Midbrain (tissue), 1 donor: ENCODE measurements at regions not wholly inside any gene's neighbourhood (a gene's known extent, or its start where the extent isn't known, plus 50 kb on each side); places are given as distances from the start of the nearest gene placed in this dataset.
"Not testable (repeated sequence)": the region's sequence is repeated elsewhere in the genome, so short reads cannot be mapped to it uniquely, and the experiment has no call there.

Source experiments
- DNase-seq: peaks from one replicate; lab custom pipeline; 2025; lab: John Stamatoyannopoulos, UW

- no peak for DNase-seq
Observed at GRCh38 chr3:193046371-193046770, 128.7 kb upstream of the MB21D2 start.

- DNase-seq = not testable (repeated sequence)
Observed at GRCh38 chr3:193047461-193047860, 129.8 kb upstream of the MB21D2 start.

DNA sequence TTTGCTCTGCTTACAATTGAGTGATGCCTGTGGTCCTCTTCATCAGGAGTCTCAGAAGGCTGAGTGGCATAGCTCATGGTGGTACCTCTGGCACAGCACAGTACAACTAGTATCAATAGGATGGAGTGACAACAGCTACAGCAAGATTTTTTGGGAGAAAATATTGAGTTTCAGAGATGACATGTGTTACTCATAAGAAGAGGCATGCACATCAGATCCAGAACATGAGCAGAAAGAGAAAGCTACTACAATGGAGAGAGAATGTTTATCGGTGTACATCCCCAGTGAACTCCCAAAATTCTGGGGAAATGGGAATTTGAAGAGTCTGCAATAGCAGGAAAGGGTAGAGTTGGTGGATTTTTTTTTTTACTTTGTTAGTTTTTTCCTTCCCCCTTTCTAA lies 130.5 kb upstream of the MB21D2 start:
- no peak for DNase-seq

DNA sequence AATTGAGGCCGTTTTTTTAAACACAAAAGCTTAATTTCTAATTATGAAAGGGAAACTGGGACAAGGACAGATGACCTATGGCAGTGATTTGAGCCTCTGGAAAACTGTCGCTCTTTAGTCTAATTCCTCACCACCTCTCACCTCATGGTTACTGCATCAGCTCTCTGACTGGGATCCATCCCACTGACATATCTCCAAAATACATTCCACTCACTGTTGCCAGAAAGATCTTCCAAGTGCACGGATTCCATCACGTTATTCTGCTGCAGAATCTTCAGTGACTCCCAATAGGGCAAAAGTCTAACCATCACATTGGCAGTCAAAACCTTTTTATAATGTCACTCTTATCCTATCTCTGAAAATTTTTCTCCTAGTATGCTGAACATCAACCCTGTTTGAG lies 132.3 kb upstream of the MB21D2 start:
- DNase-seq = no peak

DNA sequence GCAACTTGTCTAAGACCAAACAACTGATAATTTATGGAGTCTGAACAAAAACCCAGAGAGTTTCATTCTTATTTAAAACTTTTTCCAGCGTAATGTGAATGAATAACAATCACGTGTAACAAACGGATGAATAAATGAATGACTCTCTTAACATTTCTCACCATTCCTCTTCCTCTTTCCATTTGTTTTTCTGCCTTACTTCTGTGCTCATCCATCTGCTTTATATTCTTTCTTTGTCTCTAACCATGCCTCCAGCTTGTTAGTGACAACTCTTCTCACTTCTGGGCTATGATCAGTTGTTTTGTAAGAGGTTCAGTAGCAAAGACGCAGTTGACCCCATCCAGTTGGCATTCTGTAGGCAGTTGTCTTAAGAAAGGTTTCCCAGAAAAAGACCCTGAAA lies 133.7 kb upstream of the MB21D2 start:
- DNase-seq = no peak

DNA sequence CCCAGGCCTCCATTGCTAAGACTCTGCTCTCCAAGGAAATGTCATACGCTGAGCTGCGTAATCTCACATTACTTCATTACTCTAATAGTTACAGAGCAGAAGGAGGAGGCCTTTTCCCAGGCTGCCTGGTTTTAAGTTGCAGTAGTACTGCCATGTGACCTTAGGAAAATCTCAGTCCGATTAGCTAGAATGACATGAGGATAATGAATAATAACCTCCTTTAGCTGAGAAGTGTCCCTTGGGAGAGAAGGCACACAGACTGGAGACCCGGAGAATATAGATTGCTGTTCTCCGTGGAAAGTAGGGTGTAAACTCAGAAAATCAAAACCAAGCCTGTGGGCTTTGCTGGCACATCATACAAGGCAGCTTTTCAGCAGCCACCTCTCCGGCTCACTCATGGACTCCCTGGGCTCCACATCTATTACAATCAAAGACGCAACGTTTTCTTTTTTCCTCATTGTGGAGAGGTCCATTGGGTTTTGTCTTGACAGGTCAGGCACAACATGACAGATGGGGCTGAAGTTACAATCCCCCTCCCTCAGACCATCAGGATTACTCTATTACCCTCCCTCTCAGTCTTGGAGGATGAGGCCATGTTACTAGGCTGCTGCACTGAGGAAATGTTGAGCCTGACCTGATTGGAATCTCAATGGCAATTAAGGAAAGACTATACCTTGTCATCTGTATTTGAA lies 134.8 kb upstream of the MB21D2 start:
- no peak for DNase-seq

GRCh38 chr3:193053046-193053435 lies 135.4 kb upstream of the MB21D2 start:
- no peak for DNase-seq

GRCh38 chr3:193055352-193055751 lies 137.7 kb upstream of the MB21D2 start:
- DNase-seq = no peak

GRCh38 chr3:193057616-193058015 lies 140.0 kb upstream of the MB21D2 start:
- DNase-seq = no peak

DNA sequence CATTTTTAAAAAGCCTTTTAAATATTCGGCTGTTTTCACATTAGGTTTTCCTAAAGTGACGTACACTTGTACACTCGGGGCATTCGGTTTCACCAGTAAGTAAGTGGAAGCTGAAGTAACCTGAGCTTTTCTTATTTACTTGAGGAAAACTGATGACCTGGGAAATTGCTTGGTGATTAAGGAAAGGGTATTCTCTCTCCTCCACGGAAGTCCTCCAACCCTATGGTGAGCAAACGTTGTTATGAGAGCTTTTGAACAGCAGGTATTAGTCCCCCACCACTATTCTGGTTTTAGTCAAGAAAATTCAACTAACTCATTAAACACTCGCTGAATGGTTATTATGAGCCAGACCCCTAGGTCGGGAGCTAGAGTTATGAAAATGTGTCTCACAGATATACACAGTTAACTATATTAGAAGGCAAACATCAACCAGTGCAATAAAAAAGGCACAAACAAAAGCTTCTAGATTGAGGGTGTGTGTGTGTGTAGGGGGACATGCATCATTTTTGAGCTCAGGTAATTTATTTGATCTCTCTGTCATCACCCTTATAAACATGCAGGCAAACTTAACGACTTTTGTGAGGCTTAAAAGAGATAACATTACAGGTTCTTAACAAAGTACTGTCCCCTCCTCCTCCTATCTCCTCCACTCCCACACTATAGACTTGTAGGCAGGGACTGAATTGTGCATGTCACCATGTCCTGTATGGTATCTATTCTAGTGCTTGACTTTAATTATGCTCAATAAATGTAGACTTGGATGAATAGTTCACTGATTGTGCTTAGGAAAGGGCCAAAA lies 143.3 kb upstream of the MB21D2 start:
- DNase-seq = no peak

DNA sequence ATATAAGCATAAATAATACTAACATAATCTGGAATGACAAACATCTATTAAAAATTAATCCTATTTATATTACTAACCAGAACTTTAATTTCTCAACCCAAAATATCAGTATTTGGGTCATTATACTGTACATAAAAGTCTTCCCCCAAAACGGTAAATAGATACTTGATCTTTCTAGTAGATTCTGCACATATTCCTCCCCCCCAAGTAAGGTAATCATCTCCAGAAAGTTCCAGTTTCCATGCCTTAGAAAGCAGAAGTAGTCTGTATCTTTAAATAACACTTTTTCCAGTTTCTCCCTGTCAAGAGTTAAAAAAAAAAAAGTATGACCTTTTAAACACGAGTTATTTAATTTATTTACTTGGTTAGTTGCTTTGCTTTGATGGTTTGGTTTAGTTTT lies 150.7 kb upstream of the MB21D2 start:
- no peak for DNase-seq

DNA sequence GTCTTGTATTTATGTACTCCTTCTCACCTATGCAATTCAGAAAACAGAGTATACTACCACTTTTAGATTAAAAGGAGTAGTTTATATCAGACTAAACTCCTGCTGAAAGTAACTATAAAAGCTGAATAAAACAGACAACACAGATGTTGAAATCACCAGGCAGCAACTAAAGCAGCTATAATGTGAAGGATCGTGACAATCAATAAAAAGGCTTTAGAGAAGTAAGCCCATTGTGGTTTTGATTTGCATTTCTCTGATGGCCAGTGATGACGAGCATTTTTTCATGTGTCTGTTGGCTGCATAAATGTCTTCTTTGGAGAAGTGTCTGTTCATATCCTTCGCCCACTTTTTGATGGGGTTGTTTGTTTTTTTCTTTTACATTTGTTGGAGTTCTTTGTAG lies 152.1 kb upstream of the MB21D2 start:
- DNase-seq = not testable (repeated sequence)

DNA sequence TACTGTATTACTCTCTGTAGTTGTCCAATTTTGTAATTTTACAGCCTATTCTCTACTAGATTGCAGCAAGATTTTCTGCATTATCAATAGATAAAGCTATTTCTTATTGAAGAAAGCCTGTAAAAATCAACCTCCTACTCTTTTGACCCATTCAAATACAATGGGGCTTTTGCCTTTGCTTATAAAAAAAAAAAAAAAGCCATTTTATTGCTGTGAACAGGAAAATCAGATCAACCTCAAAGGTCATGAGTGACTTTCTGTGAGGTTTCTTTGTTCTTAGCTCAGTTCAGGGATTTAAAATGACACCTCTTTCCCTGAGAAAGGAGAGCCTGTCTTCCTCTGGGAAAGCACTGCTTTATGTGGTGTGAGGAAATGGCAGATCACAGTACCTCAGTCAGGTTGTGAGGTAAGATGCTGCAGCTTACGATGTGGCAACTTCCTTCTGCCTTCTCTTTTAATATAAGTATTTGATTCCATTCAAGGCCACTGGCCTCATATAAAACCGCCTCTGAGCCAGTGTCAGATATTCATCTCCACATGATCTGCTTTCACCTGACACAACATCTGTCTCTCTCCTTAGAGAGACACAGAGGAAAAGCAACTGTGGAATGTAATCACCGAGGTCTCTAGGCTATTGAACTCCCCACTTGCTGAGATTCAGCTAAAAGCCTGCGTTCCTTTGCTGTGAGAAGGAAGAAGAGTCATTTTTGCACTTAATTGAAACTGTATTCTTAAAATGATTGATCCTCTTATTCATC lies 161.5 kb upstream of the MB21D2 start:
- DNase-seq = no peak

DNA sequence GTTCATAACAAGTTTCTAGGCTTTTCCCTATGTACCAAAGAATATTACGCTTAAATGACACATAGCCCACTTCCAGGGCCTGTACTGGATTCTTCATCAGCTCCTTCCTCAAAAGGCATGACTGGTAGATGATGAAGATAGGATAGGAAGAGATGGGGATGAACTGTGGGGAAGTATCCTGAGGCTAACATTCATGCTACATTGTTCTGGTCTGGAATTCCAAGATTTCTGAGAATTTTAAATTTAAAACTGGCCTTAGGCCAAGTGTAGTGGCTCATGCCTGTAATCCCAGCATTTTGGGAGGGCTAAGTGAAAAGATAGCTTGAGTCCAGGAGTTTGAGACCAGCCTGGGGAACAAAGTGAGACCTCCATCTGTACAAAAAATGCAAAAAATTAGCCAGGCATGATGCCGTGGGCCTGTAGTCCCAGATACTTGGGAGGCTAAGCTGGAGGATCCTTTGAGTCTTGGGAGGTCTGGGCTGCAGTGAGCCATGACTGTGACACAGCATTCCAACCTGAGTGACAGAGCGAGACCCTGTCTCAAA lies 160.1 kb upstream of the PLAAT1 start:
- DNase-seq = no peak

GRCh38 chr3:193085655-193086054 lies 155.4 kb upstream of the PLAAT1 start:
- no peak for DNase-seq

- DNase-seq = no peak
Observed at GRCh38 chr3:193086681-193087080, 154.3 kb upstream of the PLAAT1 start.

DNA sequence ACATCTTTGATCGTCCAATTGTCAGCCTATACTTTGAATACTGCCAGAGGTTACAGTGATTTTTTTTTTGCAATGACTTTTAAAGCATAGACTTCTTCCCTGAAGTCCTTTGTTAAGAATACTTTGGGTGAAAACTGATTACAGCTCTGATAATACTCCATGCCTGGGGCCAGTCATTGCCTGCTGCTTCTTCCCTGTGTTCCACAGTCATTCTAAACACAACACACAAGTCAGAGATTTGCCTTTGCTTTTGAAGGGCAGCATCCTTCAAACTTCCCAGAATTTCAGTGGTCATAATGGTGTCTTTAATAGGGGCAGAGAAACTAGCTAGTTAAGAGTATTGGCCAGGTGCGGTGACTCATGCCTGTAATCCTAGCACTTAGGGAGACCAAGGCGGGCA lies 153.7 kb upstream of the PLAAT1 start:
- DNase-seq = no peak

- DNase-seq = no peak
Observed at GRCh38 chr3:193095366-193095765, 145.7 kb upstream of the PLAAT1 start.

DNA sequence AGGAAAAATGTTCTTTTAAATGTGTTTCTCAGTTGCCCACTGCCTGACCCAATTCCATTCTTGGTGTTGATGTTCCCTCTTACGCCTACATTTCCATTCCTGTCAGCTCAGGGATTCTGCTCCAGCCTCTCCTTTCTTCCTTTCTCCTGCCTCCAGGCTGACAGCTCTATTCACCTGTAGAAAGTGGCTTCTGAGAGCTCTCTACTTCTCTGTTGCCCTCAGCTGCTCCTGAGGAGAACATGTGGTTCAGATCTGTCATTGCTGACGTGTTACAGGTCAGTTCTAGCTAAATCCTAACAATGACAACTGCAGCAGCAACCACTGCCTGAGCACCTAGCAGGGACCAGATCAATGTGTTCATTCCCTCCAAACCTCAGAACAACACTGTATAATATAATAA lies 144.9 kb upstream of the PLAAT1 start:
- no peak for DNase-seq

GRCh38 chr3:193114431-193115340 lies 126.3 kb upstream of the PLAAT1 start:
- no peak for DNase-seq

DNA sequence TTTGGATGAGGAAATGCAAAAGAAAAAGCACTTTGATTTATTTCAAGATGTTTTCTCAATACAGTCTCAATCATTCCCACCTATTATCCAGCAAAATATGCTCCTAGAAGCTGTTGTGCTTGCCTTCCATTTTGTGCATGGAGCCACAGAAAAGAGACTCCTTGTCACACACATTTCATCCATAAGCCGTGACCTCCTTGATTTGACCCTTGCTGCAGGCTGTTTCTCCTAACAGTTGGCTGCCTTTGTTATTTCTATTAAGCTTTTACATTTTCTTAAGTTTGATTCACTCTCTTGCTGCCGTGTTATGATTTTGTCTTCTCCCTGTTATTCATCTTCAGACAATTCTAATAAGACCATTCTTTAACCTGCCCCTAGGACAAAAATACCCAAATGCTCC lies 124.2 kb upstream of the PLAAT1 start:
- DNase-seq = no peak

- DNase-seq = no peak
Observed at GRCh38 chr3:193118907-193119306, 122.1 kb upstream of the PLAAT1 start.
